ENCODE measurements at regions not wholly inside any gene's neighbourhood (a gene's known extent, or its start where the extent isn't known, plus 50 kb on each side); places are given as distances from the start of the nearest gene placed in this dataset.

GRCh38 chr19:30255791-30256495 is 116.2 kb upstream of the ZNF536 start:
- Histone ChIP-seq H2AFZ (replicated peaks; ENCODE audit: low read length, poor library complexity) (no peak overlapping the region), H3K18ac (ENCODE audit: low read depth, low read length) (no peak overlapping the region), H3K14ac (replicated peaks; ENCODE audit: low read depth, low read length) (no peak overlapping the region), H2BK120ac (ENCODE audit: low read depth, low read length) (no peak overlapping the region), H4K20me1 (ENCODE audit: insufficient read depth, low read length) (no peaks in the 10 kb centered on the region), H3K27me3 (ENCODE audit: control insufficient read depth, insufficient read depth, low read length) (no peaks in the 10 kb centered on the region), H3K9me1 (ENCODE audit: insufficient read depth, low read length) (no peaks in the 10 kb centered on the region), H4K8ac (ENCODE audit: low read depth in 2 of 2, low read length in 2 of 2) (no peak overlapping the region), H2AK9ac (replicated peaks; ENCODE audit: low read depth, low read length, poor library complexity) (no peak overlapping the region), H2BK15ac (ENCODE audit: low read depth, low read length) (no peak overlapping the region), H2AK5ac (ENCODE audit: low read depth, low read length) (no peak overlapping the region), H3K4me3 (ENCODE audit: insufficient read depth, low read depth, low read length) (no peak overlapping the region), H2BK5ac (ENCODE audit: low read depth, low read length, poor library complexity, severe bottlenecking) (no peak overlapping the region), H3K27ac (ENCODE audit: insufficient read depth, low read length) (no peak overlapping the region), H3K4me2 (ENCODE audit: low read depth, low read length) (no peak overlapping the region), H3K56ac (ENCODE audit: extremely low read depth, insufficient read depth, low read length) (no peak overlapping the region), H3K9ac (ENCODE audit: low read depth, low read length) (no peak overlapping the region), H3K9me3 (ENCODE audit: control insufficient read depth, insufficient read depth, low read length) (peaks cover 10% of the 10 kb centered on the region; the same call in 1 of the 2 replicates), H3K36me3 (ENCODE audit: control insufficient read depth, insufficient read depth, low read length) (no peaks in the 10 kb centered on the region), H3K4ac (ENCODE audit: low read depth, low read length) (no peak overlapping the region), H3K79me1 (ENCODE audit: low read depth in 1 of 2, low read length in 2 of 2) (no peaks in the 10 kb centered on the region), H4K91ac (ENCODE audit: insufficient read depth, low read depth, low read length) (no peak overlapping the region), H3K23ac (ENCODE audit: low read depth, low read length) (no peak overlapping the region), H3K4me1 (ENCODE audit: control insufficient read depth, insufficient read depth, low read length) (no peaks in the 10 kb centered on the region), H2BK20ac (ENCODE audit: low read depth, low read length) (no peak overlapping the region), H4K5ac (ENCODE audit: low read depth, low read length) (no peak overlapping the region)
- dilution Hi-C loops (cut with HindIII; ENCODE audit: low sequenced_read_pairs, unreplicated experiment) (no loop called here), intact Hi-C loops (cut with micrococcal nuclease) (no loop called here), in situ Hi-C loops (cut with MboI; ENCODE audit: low sequenced_read_pairs) (no loop called here)
- BruUV-seq (replicated peaks): no TSS peak
- ChIA-PET POLR2A (ENCODE audit: unreplicated experiment) (no interaction called here), CTCF (no interaction called here)
- no peak for TF ChIP-seq BHLHE40 (IDR thresholded peaks at IDR 0.05; ENCODE audit: low read depth, low read length)
- WGBS, 2 experiments (ENCODE audit: extremely low coverage in 2 of 2, insufficient read length in 1 of 2): 80% methylated on average over 2 of the region's 15 CpGs; no CpG with 5 or more reads in 1 of the 2 experiments
- ATAC-seq (ENCODE audit: low read depth) (no peak), DNase-seq (no peak)

Data from IMR-90 (cell line).